HG03039 (cell line): ENCODE measurements at regions not wholly inside any gene's neighbourhood (a gene's known extent, or its start where the extent isn't known, plus 50 kb on each side); places are given as distances from the start of the nearest gene placed in this dataset.
A peak's percentile ranks its signal among the peaks of the same experiment; 100 is the strongest.

Source experiments
- ATAC-seq: cut with Tn5 transposase; IDR thresholded peaks from one replicate; pipeline ENCODE4 v1.9.1; 2021; ENCODE audit warnings: mild to moderate bottlenecking, moderate library complexity; ENCODE audit not compliant: unreplicated experiment

DNA sequence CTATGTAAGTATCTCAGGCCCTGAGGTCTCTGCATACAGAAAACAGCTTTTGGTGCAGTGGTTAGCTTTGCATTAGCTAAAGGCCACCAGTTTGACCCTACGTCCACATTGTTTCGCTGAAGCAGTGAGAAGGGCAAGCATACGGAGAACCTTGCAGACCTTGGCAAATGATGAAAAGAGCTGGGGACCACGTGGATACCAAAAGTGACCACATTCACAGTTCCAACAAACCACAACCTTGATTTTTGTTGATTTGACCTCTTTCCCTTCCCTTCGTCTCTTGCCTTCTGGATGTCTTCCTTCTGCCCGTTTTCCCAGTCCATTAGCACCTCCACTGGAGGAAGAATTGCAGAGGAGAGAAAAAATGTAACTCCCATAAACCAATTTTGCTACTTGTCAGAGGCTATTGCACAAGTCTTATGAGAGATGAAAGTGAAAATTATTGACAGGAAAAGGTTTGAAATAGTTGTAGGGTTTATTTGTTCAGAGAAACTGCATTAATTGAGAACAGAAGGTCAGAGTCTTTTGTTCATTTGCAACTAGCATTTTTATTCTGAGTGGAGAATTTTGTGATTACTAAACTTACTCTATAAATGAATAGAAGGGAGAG lies 293.9 kb upstream of the HTR2A start:
- ATAC-seq = no peak

DNA sequence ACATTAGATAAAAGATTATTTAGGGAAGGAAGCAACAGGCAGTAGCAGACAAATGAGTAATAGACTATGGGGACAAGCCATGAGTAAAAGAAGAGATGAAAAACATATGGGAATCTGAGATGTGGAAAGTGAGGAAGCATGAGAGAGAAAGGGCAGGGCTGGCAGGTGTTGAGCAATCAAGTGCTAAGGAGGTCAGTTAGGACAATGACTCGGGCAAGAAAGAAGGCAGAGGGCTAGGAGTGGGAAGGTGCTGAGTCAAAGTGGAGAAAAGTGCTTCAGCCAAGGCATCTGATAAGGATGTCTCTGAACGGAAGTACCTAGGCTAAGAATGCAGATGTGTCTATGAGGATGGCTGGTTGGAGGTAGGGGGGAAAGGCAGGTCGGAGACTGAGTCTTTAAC lies 291.9 kb upstream of the HTR2A start:
- ATAC-seq = no peak

DNA sequence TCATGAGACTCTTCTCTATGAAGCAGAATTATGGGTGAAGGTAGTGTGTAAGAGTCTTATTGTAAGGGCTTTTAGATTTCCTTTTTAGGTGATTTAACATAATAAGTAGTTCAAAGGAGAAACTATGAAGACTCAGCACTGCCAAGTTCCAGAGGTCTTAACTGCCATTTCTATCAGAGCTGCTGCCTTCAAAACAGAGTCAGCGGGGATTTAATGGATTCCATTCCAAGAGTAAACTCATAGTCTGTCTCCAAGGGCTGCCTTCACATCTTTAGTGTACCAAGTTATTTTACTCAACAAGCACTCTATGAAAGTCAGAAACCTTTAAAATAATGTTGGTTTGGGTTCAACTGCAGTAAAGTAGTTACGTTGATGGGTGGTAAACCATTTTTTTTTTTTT lies 289.6 kb upstream of the HTR2A start:
- no peak for ATAC-seq

DNA sequence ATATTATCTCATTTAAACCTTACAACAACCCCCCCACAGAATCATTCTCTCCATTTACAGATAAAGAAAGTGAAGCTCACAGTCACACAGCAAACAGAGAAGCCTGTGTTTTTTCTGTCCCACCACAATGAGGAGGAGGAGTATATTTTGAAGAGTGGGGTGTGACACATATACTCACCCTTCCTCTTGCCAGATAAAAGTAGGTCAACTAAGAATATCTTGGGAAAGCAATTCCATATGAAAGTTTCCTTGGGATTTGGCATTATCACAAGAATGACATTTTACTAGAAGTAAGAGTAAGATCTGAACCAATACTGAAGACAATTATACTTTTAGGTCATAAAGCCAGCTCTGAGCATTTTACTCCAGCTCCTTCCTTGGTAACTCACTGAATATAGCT lies 287.5 kb upstream of the HTR2A start:
- no peak for ATAC-seq

DNA sequence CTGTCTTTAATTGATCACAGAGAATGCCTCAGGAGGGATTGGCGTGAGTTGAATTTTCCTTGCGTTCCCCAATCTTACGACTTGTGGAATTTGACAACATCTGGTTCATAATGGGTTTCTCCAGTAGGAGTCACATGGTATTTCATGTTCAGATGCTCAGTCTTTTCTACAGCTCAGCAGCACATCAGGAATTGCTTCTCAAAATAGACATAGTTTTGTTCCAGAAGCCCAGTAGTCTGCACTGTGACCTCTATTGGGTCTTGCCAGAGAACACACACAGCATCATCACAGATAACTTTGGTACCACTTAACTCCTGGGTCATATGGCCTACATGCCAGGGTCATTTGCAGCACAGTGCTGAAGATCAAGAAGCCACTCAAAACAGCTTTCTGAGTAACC lies 282.5 kb upstream of the HTR2A start:
- no peak for ATAC-seq

DNA sequence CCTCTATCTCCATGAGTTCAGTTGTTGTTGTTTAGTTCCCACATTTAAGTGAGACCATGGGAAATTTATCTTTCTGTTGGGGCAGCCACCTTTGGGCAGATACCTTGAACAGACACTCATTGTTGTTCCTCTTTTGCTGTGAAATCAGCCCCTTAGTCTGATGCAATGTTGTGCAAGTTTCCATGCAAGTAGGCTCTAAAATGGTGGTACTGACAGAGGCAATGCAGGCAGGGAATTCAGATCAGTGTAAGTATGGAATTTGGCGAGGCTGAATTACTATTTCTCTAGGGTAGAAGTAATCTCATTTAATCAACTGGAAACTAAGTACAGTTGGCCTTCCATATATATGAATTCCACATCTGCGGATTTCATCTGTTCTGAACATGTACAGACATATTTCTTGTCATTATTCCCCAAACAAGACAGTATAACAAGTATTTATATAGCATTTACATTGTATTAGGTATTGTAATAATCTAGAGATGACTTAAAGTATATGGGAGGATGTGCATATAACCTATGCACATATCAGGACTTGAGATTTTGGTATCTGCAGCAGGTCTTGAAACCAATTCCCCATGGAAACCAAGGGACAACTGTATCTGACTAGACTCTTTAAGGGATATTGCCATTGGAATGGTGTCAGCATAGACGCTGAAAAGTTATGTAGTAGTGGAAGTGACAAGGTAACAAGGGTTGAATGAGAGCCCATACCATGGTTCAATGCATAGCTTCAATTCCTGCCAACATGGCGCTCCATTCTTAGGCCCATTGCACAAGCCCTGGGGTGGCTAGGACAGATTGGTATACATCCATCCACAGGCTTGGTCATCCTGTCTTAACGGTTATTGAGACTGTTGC lies 281.5 kb upstream of the HTR2A start:
- ATAC-seq = no peak

DNA sequence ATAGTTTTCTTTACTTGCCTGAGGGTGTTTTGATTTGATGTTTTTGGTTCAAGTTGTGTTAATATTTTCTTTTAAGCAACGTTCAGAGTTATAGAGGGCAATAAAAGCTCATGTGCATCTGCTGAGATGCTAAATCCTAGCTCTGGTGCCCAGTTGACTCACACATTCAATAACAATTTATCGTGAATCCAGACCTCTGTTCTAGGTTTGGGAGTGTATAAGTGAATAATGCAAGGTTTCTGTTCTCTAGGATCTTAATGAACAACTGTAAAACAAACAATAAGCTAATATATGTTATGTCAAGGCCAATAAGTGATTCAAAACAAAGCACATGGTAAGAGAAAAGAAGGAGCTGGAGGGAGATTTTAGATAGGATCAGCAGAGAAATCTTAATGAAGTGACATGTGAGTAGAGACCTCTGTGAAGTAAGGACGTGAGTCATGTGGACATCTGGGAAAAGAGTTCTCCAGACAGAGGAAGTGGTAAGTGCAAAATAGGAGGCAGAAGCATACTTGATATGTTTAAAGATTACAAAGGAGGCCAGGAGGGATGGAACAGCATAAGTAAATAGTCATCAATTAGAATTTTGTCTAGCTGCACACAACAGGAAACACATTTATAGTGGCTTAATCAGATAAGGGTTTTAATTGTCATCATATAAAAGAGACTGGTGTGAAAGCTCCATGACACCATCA lies 278.5 kb upstream of the HTR2A start:
- no peak for ATAC-seq

DNA sequence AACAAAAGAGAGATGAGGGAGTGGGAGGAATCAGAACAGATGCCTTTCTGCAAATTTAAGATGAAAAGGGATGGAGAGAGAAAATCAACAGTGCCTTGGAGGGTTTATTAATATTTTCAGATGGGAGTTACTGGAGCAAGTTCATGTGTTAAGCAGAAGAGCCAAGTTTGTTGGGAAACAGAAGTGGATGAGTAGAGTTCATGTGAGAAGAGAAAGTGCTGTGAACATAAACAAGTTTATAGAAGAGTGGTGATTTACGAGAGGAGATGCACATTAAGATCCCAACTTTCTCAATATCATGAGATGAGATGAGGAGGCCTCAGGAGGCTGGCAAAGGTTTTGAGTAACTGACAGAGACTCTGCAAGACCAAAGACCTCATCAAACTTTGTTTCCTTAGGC lies 274.1 kb upstream of the HTR2A start:
- ATAC-seq = no peak

DNA sequence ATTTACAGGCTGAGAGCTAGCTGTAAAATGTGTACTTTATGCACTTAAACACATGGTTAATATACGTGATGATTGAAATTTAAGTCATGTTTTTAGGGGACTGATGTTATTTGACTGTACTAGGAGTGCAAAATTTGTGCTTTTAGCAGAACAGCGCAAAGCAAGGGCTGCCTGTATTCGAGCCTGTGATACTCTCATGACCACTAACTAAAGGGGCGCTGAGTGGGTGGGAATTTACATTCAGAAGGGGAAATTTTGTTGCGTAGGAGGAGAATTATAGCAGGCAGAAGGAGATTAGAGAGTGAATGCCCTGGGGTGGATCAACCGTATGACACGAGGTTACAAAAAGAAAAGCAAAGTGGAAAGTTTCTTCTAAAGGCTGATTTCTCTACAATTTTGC lies 271.8 kb upstream of the HTR2A start:
- ATAC-seq = no peak

DNA sequence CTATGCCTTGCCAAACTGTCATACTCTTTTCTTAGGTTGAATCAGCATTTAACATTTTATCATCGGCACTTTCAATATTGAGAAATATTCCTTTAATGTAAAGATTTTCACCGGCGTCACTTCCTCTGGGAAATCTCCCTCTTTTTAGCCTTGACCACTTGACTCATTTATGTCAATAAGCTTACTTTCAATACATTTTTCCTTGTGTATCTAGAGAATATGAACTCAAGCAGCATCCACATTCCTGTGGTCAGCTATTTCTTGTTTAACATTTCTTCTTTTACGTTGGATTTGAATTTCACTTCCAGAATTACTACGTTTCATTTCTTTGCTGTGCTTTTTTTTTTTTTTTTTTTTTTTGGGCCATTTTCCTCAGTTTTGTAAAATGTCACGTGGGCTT lies 271.2 kb upstream of the HTR2A start:
- ATAC-seq = no peak

DNA sequence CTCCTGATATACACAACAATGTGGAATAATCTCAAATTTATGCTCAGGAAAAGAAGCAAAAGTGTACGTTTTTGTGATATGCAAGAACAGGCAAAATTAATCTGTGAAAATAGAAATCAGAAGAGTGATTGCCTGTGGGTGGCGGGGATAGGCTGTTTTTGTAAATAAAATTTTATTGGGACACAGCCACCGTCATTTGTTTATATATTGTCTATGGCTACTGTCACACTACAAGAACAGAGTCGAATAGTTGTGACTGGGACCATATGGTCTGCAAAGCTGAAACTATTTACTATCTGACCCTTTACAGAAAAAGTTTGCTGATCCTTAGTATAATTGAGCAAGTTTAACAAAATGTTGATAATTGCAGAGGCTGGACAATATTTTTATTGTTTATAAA lies 269.5 kb upstream of the HTR2A start:
- no peak for ATAC-seq

DNA sequence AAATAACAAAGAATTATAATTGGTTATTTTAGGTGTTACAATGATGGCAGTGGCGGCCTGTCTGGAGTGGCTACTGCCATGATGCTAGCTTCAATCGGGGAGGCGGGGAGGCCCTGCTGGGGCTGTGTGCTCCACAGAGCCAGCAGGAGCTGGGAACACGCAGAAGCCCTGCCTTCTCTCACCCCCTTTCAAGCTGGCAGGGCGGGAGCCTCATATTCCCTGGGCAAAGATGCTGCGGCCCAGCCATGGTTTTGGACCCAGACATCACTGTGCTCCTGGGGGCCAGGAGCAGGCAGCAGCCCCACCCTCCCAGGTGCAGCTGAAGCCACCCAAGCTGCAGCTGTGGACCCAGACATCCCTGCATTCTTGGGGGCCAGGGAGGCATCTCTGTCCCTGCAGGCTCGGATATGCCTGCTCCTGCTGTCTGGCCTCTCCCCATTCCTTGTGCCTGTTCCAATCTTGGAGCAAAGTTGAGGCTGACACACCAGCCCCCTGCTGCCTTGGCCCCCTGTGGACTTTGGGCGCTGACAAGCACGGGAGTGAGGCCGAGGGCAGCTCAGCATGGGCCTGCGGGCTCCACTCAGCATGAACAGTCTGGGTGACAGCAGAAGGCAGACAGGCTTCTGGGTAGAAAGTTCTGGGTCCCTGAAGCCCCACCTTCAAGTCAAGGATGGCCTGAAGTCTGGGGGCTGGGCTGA lies 263.1 kb upstream of the HTR2A start:
- ATAC-seq = no peak

DNA sequence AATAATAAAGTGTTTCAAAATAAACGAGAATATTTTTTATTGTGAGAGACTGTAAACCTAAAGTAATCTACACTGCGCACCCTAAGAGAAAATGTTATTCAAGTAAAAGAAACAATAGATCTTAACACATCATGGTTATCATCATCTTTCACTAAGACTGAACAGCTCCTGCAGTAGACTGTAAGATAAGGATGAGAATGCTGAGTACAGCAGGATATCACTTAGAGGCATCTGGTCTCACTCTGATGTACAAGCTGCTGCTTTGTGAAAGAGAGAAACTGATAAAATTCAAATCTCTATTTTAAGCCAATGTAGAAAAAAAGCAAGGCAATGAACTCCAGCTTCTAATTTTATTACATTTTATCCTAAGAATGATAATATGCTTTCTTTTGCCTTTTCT lies 261.7 kb upstream of the HTR2A start:
- no peak for ATAC-seq

DNA sequence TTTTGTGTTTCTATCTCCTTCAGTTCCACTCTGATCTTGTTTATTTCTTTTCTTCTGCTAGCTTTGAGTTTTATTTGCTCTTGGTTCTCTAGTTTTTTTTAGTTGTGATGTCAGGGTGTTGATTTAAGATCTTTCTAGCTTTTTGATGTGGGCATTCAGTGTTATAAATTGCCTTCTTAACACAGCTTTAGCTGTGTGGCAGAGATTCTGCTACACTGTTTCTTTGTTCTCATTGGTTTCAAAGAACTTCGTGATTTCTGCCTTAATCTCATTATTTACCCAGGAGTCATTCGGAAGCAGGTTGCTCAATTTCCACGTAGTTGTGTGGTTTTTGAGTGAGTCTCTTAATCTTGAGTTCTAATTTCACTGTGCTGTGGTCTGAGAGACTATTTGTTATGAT lies 251.7 kb upstream of the HTR2A start:
- ATAC-seq = no peak

DNA sequence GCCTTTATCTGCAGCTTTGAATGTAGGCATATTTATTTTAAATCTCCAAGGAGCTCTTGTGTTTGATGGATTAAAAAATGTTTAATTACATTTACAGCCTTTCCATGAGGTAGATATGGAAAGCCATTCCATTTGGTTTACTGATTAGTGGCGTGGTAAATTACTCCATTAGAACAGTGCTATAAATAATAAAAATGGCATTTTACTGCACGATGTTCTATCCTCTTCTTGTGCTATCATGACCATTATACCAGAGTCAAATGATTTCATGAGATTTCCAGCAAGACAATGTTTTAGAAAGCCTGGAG lies 250.9 kb upstream of the HTR2A start:
- no peak for ATAC-seq

DNA sequence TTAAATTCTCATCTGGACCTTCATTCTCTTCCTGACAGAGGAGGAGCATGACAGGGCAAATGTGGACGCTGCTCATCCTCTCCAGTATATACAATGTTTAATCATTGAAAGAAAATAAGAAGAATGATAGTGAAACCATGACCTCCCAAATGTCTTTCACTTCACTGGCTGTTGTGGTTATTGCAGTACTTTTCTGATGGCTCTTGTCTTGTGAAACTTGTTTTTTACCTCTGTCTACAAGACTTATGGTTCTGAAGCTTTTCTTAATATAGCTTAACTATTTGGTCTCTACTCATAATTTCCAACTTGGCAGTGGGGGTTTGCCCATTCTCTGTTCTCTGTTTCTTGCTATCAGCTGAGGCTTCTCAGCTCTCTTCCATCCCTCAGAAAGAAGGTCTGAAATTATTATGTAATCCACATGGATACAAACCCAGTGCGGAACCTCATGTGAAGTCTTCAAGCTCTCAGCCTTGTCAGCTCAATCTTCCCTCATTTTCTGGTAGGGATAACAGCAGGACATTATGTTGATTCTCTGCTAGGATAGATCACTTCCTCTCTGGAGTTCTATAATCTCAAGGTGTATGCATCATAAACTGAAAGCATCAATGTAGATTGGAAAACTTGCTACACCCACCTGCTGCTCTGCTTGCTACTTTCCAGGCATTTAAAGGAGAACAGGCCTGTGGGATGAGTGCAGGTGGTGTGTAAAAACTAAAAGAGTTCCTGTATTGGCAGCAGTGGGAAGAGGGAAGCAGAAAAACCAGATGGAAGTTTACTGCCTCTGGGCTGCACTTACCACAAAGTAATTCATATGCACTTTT lies 250.3 kb upstream of the HTR2A start:
- peak; percentile 97 for ATAC-seq

DNA sequence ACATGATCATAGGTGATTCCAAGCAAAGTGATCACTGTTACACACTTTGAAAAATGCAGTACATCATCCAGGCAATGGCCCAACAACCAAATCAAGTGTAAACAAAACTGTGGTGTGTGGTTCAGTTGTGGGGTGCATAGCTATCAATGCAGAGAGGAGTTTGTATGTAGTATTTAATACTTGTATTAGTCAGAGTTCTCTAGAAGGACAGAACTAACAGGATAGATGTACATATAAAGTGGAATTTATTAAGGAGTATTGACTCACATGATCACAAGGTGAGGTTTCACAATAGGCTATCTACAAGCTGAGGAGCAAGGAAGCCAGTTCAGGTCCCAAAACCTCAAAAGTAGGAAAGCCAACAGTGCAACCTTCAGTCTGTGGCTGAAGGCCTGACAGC lies 249.3 kb upstream of the HTR2A start:
- ATAC-seq = no peak

DNA sequence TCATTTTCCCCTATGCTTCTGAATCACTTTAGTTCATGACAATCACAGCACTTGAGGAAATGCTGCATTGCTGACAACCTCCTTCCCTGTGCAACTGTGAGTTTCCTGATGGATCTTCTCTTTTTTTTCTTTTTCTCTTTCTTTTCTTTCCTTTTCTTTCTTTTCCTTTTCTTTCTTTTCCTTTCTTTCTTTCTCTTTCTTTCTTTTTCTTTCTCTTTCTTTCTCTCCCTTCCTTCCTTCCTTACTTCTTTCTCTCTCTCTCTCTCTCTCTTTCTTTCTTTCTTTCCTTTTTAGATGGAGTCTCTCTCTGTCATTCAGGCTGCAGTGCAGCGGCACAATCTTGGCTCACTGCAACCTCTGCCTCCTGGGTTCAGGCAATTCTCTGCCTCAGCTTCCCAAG lies 247.9 kb upstream of the HTR2A start:
- no peak for ATAC-seq

DNA sequence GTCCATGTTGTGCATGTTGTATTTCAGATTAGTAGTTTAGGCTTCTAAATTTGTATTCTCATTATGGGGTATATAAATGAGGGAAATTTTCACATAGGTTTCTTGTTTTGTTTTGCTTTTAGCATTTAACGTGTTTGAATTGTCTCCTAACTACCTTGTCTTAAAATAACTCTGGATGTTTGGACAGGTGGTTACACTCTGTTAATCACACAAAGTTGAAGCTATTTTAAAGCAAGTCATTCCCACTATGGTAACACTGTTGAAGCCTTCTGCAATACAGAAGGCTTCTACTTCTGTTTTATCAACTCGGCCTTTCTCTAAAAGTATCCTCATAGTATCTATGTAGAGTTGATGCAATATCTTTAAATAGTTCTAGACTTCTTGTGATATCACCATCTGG lies 245.3 kb upstream of the HTR2A start:
- ATAC-seq = no peak

DNA sequence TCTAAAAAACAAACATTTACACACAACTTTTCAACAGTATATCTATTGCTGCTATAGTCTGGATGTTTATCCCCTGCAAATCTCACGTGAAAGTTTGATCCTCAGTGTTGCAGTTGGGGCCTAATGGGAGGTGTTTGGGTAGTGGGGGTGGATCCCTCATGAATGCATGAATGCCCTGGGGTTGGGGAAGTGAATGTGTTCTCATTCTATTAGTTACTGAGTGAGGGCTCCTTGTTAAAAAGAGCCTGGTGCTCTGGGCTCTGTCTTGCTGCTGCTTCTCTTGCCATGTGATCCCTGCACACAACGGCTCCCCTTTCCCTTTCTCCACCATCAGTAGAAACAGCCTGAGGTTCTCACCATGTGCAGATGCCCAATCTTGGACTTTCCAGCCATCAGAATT lies 242.7 kb upstream of the HTR2A start:
- no peak for ATAC-seq

DNA sequence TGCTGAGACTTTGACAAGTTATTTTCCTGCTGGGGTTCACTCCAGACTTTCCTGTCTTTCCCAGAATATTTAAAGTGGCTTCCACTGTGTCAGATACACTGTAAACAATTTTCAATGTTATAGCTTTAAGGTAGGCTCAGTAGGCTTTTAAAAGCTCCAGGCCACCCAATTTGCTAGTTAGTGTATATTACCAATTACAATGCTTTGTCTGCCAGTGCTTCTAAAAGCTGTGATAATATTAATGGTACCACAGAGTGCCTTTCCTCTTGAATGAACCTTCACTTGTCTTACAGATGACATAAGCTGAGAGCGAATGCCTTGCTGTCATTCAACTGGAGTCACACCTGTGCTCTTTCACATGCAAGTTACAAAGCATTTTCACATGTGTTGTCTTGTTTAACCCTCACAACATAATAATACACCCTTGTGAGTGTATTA lies 239.7 kb upstream of the HTR2A start:
- ATAC-seq = no peak
